HFFc6 (cell line): ENCODE measurements at regions not wholly inside any gene's neighbourhood (a gene's known extent, or its start where the extent isn't known, plus 50 kb on each side); places are given as distances from the start of the nearest gene placed in this dataset.

Experiments used
- DNase-seq: peaks from one replicate; pipeline ENCODE4 v3.0.0-alpha.2; 2018
- H3K27ac Mint-ChIP-seq: 2 replicates; pipeline ENCODE4 v1.8.0; 2020; ENCODE audit warnings: mild to moderate bottlenecking, mixed read lengths
- H3K27me3 Mint-ChIP-seq: 2 replicates; pipeline ENCODE4 v1.8.0; 2021; ENCODE audit warnings: mild to moderate bottlenecking, moderate library complexity, mixed read lengths; ENCODE audit not compliant: insufficient read depth
- H3K36me3 Mint-ChIP-seq: 2 replicates; pipeline ENCODE4 v1.8.0; 2021; ENCODE audit warnings: low read depth, mixed read lengths
- H3K4me1 Mint-ChIP-seq: 2 replicates; pipeline ENCODE4 v1.8.0; 2020; ENCODE audit warnings: low read depth, mixed read lengths
- H3K4me3 Mint-ChIP-seq: 2 replicates; pipeline ENCODE4 v1.8.0; 2020; ENCODE audit warnings: mild to moderate bottlenecking, moderate library complexity, mixed read lengths
- H3K9me3 Mint-ChIP-seq: 2 replicates; pipeline ENCODE4 v1.8.0; 2020; ENCODE audit warnings: mild to moderate bottlenecking, mixed read lengths
- TF ChIP-seq, protein P1 (sequence below): fragments of 200-600 bp; sonication (generic); IDR thresholded peaks from 2 replicates; pipeline ENCODE4 v1.5.0; 2021; ENCODE audit warnings: antibody characterized with exemption, mild to moderate bottlenecking

DNA sequence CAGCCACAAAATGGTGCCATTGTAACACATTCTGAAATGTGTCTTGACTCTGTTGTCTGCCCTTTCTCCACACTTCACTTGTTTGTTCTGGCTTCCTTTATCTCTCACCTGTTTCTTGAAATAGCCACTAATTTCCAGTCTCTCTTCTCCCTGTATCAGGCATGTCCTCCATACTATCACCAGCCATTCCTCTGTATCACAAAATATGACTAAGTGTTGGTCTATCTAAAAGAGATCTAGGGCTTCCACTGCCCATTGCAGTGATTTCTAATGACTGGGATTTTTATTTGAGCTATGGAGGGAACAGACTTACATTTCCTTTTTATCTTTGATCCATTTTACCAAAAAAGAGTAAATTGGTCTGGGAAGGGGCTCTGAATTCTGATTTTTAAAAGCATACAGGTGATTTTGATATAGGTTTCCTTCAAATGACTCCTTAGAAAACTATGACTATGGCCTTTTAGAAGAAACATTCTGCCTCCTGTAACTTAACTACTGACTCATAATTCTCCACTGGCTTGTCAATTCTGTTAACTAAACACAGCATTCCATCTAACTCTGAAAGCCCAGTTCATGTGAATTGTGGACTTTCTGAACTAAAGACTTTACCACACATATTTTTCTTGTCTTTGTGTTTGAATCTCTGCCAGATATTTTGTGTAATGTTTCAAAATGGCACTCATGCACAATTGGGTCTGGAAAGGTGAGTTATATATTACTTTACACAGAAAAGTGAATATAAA, 1121.4 kb downstream of the XPNPEP1 start:
- peak; percentile 75 for DNase-seq
- peaks cover 16% of the 10 kb centered on the region for H3K9me3 Mint-ChIP-seq
- no peaks in the 10 kb centered on the region for H3K36me3 Mint-ChIP-seq
- peaks cover 16% of the 10 kb centered on the region; the same call in 1 of the 2 replicates for H3K4me1 Mint-ChIP-seq
- no peak overlapping the region for H3K4me3 Mint-ChIP-seq
- H3K27ac Mint-ChIP-seq, result peak overlapping the region; percentile 4; the same call in 1 of the 2 replicates
- TF ChIP-seq, protein P1, sequence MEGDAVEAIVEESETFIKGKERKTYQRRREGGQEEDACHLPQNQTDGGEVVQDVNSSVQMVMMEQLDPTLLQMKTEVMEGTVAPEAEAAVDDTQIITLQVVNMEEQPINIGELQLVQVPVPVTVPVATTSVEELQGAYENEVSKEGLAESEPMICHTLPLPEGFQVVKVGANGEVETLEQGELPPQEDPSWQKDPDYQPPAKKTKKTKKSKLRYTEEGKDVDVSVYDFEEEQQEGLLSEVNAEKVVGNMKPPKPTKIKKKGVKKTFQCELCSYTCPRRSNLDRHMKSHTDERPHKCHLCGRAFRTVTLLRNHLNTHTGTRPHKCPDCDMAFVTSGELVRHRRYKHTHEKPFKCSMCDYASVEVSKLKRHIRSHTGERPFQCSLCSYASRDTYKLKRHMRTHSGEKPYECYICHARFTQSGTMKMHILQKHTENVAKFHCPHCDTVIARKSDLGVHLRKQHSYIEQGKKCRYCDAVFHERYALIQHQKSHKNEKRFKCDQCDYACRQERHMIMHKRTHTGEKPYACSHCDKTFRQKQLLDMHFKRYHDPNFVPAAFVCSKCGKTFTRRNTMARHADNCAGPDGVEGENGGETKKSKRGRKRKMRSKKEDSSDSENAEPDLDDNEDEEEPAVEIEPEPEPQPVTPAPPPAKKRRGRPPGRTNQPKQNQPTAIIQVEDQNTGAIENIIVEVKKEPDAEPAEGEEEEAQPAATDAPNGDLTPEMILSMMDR, result no peak
- H3K27me3 Mint-ChIP-seq, result peaks cover 1% of the 10 kb centered on the region; the same call in 1 of the 2 replicates

DNA sequence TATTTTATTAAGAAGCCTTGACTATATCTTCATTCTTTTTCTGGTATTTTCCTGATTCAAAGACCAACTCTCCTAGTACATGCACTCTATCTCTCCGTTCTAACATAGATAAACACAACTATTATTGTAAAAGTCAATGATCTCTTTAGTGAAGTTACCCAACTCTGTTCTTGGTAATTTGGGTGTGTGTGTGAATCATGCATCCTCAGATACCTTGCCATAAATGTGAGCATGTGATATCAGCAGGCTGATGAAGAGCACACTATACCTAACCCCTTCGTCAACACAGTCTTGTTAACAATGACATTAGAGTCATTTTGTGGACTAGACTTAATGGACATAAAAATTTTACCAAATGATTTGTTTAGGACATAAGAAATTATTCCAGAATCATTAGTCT, 1122.1 kb downstream of the XPNPEP1 start:
- Mint-ChIP-seq H3K9me3 (peaks cover 22% of the 10 kb centered on the region), H3K36me3 (no peaks in the 10 kb centered on the region), H3K4me3 (no peak overlapping the region), H3K27me3 (peaks cover 1% of the 10 kb centered on the region; the same call in 1 of the 2 replicates), H3K27ac (no peak overlapping the region), H3K4me1 (peaks cover 16% of the 10 kb centered on the region; the same call in 1 of the 2 replicates)
- TF ChIP-seq, protein P1, result no peak
- DNase-seq, result no peak

DNA sequence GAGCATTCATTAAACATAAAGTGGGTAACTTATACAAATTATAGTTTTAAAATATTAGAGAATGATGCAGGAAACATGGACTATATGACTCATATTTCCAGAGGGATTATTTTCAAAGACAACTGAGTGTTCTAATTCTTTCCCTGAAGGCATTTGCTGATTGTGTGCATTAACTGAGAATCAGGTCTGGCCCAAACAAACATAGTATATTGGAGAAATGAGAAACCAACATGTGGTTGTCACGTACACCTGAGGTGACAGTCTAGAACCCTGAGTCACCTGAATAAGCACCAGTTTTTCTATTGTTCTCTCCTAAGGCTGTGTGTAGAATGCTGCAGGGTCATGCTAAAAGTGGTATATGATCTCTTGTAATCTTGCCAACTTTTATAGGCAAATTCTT, 1125.7 kb downstream of the XPNPEP1 start:
- H3K4me3 Mint-ChIP-seq, result no peak overlapping the region
- DNase-seq, result no peak
- no peaks in the 10 kb centered on the region for H3K36me3 Mint-ChIP-seq
- H3K27ac Mint-ChIP-seq, result no peak overlapping the region
- peaks cover 16% of the 10 kb centered on the region; the same call in 1 of the 2 replicates for H3K4me1 Mint-ChIP-seq
- TF ChIP-seq, protein P1, result no peak
- H3K27me3 Mint-ChIP-seq, result peaks cover 1% of the 10 kb centered on the region
- peaks cover 37% of the 10 kb centered on the region for H3K9me3 Mint-ChIP-seq

DNA sequence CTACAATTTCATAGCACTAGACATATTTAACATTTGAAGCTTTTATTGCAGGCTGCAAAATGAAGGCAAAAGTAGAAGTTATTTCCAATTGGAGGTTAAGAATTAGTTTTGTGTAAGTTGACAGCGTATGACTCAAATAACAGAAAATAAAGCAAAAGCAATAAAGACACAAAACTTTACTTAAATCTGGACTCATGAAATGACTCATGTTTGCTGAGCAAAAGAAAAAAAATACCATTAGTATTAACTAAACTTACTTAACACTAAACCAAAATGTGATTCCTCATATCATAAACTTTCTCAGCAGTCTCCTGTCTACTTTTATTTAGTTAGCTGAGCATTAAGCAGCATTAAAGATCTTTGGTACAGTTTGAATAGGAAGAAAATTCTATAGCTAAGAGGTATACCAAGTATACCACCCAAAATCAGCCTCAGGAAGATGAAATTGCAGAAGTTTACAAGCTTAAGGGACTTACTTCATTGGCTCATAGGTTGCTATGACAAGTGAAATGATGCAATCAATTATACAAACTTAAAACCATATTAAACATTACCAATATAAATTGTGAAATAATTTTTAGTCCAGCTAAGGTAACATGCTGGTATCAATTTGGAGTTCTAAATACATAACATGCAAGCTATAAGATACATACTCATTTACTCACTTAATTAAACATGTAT, 1131.4 kb downstream of the XPNPEP1 start:
- no peaks in the 10 kb centered on the region; the same call in 1 of the 2 replicates for H3K27me3 Mint-ChIP-seq
- peak overlapping the region; percentile 49; the same call in 1 of the 2 replicates for H3K27ac Mint-ChIP-seq
- peaks cover 43% of the 10 kb centered on the region; the same call in 1 of the 2 replicates for H3K4me1 Mint-ChIP-seq
- DNase-seq, result peak; percentile 31
- H3K36me3 Mint-ChIP-seq, result no peaks in the 10 kb centered on the region
- peaks cover 34% of the 10 kb centered on the region for H3K9me3 Mint-ChIP-seq
- H3K4me3 Mint-ChIP-seq, result no peak overlapping the region
- TF ChIP-seq, protein P1, result no peak

DNA sequence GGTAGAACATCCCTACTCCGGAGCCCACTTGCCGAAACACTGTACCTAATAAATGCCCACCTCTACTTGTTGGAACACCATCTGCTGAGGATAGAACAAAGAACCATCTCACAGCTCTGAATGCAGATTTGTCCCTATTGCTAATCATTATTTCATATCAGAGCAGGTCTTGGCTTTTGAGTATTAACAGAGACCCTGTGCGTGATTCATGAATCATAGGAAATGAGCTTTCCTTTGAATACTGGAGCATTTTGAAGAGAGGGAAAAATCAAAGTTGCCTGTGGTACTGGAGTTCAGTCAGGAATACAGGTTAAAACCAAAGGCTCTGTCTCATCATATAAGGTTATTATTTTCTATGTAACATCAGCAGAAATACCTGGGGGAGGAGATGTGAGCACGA, 1132.3 kb downstream of the XPNPEP1 start:
- H3K9me3 Mint-ChIP-seq, result peaks cover 32% of the 10 kb centered on the region
- H3K27me3 Mint-ChIP-seq, result no peaks in the 10 kb centered on the region; the same call in 1 of the 2 replicates
- TF ChIP-seq, protein P1, result no peak
- no peak for DNase-seq
- H3K36me3 Mint-ChIP-seq, result no peaks in the 10 kb centered on the region
- no peak overlapping the region for H3K4me3 Mint-ChIP-seq
- H3K4me1 Mint-ChIP-seq, result peaks cover 43% of the 10 kb centered on the region; the same call in 1 of the 2 replicates
- no peak overlapping the region for H3K27ac Mint-ChIP-seq
